HG03175 (cell line): ENCODE measurements at regions not wholly inside any gene's neighbourhood (a gene's known extent, or its start where the extent isn't known, plus 50 kb on each side); places are given as distances from the start of the nearest gene placed in this dataset.

Experiments
- ATAC-seq: cut with Tn5 transposase; IDR thresholded peaks from one replicate; pipeline ENCODE4 v1.9.1; 2021; ENCODE audit warnings: mild to moderate bottlenecking, moderate library complexity; ENCODE audit not compliant: unreplicated experiment

GRCh38 chr1:69126796-69127195 lies 440.9 kb upstream of the LRRC7 start:
- no peak for ATAC-seq

- no peak for ATAC-seq
Observed at GRCh38 chr1:69128204-69128603, 439.5 kb upstream of the LRRC7 start.

- ATAC-seq: no peak
Observed at GRCh38 chr1:69129538-69129937, 438.2 kb upstream of the LRRC7 start.

GRCh38 chr1:69138172-69138571 lies 429.6 kb upstream of the LRRC7 start:
- ATAC-seq: no peak

GRCh38 chr1:69139007-69139406 lies 428.7 kb upstream of the LRRC7 start:
- no peak for ATAC-seq

DNA sequence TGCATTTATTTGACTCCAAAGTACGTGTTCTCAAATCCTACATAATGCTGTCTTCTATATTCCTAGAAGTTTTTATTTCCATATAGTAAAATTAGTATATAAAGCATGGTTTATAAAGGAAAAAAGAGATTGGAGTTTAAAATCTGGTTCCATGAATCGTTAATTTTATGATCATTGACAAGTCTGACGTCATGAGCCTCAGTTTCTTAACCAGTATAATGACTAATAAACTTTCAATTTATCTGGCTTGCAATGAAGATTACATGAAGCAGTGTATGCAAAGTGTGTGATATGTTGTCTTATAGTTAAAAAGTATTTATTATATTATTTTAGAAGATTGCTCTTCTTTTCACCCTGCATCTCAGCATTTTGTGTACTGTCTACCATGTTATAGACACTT lies 421.4 kb upstream of the LRRC7 start:
- no peak for ATAC-seq

- no peak for ATAC-seq
Observed at GRCh38 chr1:69148731-69149130, 419.0 kb upstream of the LRRC7 start.

- no peak for ATAC-seq
Observed at GRCh38 chr1:69157046-69157756, 410.5 kb upstream of the LRRC7 start.

DNA sequence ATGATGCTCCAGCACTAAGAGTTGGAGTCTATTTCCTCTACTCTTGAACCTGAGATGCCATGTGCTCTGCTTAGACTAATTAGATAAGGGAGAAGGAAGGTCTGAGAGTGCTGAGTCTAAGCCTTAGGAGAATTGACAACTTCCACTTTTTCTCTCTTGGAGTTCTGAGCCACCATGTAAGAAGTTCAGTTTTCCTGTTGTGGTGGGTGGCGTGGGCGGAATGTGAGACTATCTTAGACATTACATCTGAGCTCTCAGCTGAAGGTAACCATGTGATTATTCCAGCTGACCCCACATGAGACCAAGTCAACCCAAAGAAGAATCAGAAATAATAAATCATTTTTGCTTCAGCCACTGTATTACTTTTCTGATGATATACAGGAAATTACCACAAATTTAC lies 404.5 kb upstream of the LRRC7 start:
- ATAC-seq: no peak

GRCh38 chr1:69163779-69164178 lies 403.9 kb upstream of the LRRC7 start:
- ATAC-seq: no peak

DNA sequence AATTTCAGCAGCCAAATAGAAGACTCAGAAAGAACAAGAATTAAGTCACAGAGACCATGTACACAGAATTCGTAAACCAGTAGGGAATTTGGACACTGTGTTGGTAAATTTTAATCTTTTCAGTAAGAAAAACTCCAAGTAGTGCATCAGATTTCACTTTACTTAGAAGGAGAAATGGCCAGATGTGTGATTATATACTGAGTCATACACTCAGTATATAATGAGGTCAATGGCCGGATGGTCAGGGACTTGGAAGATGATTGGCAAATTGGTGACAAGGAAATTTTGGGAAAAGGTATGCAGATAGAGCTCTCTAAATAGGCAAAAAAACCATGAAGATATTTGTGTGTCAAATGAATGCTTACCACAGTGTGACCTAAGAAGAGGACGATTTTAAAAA lies 399.8 kb upstream of the LRRC7 start:
- ATAC-seq: no peak

- ATAC-seq: no peak
Observed at GRCh38 chr1:69171248-69171647, 396.5 kb upstream of the LRRC7 start.

GRCh38 chr1:69172003-69173000 lies 395.4 kb upstream of the LRRC7 start:
- no peak for ATAC-seq

DNA sequence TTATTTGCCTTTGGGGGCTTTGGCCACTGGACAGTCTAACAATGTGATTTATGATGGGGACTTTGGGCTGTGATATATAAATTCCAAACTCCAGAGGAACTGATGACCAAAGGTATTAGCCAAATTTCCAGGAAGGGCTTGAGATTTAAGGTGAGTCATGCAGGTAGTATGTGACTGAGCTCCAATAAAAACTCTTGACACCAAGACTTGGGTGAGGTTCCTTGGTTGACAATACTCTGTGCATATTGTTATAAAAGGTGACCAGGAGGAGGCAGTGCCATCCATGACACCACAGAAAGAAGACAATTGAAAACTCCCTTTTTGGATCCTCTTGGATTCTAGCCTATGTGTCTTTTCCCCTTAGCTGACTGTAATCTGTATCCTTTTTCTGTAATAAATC lies 392.7 kb upstream of the LRRC7 start:
- ATAC-seq: no peak

DNA sequence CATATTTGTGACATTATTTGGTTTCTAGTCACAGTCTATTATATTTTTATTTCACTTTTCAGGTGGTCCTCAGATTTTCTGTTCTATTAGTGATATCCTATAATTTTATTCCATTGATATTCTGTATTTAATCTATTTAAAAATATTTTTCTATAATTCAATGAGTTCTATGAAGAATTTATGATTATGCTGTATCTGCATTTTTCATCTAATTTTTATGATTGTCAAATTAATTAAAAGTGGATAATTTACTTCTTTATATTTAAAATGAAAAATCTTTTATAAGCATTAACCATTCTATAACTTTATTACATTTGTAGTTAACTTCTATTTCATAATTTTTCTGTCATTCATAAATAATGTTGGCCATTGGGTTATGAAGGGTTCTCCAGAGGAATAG lies 387.4 kb upstream of the LRRC7 start:
- no peak for ATAC-seq

GRCh38 chr1:69185378-69185777 lies 382.3 kb upstream of the LRRC7 start:
- no peak for ATAC-seq

DNA sequence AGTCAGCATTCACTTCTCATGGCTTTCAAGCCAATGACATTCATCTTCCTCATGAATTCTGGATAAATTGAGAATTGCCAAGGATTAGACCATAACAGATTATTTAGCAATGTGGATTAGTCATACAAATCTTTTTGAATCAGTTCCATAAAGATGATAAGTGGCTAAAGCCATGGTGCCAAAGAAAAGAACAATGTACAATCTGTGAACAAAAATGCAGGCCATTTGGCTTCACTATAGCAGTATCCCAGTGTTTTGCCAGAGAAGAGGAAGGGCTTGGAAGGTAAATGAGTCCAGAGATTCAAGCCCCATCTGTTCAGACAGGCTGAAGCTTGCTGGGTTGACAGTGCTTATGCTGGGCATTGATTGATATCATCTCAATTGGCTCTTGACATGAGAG lies 376.4 kb upstream of the LRRC7 start:
- ATAC-seq: no peak

- ATAC-seq: no peak
Observed at GRCh38 chr1:69195136-69195535, 372.6 kb upstream of the LRRC7 start.

GRCh38 chr1:69196071-69196470 lies 371.7 kb upstream of the LRRC7 start:
- no peak for ATAC-seq

GRCh38 chr1:69197816-69198215 lies 369.9 kb upstream of the LRRC7 start:
- ATAC-seq: no peak

DNA sequence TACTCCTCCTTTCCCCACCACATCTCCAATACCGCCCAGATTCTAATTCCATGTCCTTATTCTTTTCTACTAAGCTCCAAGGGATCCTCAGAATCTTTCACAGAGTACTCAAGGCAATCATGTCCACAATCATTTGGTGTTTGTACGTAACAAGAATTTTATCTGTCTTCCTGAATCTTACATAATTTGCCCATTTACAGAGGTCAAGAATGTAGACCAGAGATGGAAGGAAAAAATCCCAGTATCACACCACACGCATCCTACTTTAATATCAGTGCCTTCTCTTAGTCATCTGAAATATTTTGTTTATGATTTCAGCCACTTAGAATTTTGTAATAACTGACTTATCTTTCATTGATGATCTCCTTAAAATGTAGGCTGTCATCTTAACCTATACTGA lies 366.0 kb upstream of the LRRC7 start:
- ATAC-seq: no peak

- ATAC-seq: no peak
Observed at GRCh38 chr1:69203166-69203565, 364.6 kb upstream of the LRRC7 start.
